Stomach (tissue), 4 donors: ENCODE measurements at regions not wholly inside any gene's neighbourhood (a gene's known extent, or its start where the extent isn't known, plus 50 kb on each side); places are given as distances from the start of the nearest gene placed in this dataset.

ENCODE experiments used
- CTCF ChIP-seq, 7 experiments: fragments of 450-650 bp in 4 of 7; fragments of 200-600 bp in 3 of 7; sonication (generic) in 3 of 7; IDR thresholded peaks; one replicate each; pipeline ENCODE4 v1.5.1; 2016 to 2019; ENCODE audit warnings: antibody characterized with exemption in 7 of 7, control low read depth in 2 of 7, mild to moderate bottlenecking in 1 of 7
- EP300 ChIP-seq: sonication (generic); formaldehyde crosslinking; IDR thresholded peaks from one replicate; pipeline ENCODE4 v1.6.1; 2017; ENCODE audit warnings: antibody characterized with exemption
- POLR2AphosphoS5 ChIP-seq, 3 donors: sonication (generic); formaldehyde crosslinking; IDR thresholded peaks; one replicate each; pipeline ENCODE4 v1.6.1; 2016; ENCODE audit warnings: antibody characterized with exemption in 3 of 3

GRCh38 chr14:83147006-83147405 lies 1613.4 kb upstream of the SEL1L start:
- TF ChIP-seq CTCF (IDR thresholded peaks at IDR 0.05) (no peak), POLR2AphosphoS5 (IDR thresholded peaks at IDR 0.05) (no peak), EP300 (no peak)
